ENCODE measurements at regions not wholly inside any gene's neighbourhood (a gene's known extent, or its start where the extent isn't known, plus 50 kb on each side); places are given as distances from the start of the nearest gene placed in this dataset.
A peak's percentile ranks its signal among the peaks of the same experiment; 100 is the strongest.

- no peak for ATAC-seq
- Mint-ChIP-seq H3K4me1 (ENCODE audit: low read depth) (no peaks in the 10 kb centered on the region), H3K4me3 (no peak overlapping the region), H3K36me3 (ENCODE audit: low read depth) (no peaks in the 10 kb centered on the region), H3K27me3 (peaks cover 3% of the 10 kb centered on the region), H3K9me3 (no peaks in the 10 kb centered on the region), H3K27ac (no peak overlapping the region)
- no peak for TF ChIP-seq CTCF (IDR thresholded peaks at IDR 0.05)
- POLR2A ChIA-PET, result no interaction called here
- no peak for DNase-seq
- intact Hi-C loops (cut with micrococcal nuclease), result loop anchor here (5.0 kb wide), 1 partner anchor 143 kb away; no protein-coding TSS in a partner anchor
- CTCF ChIA-PET, result interaction anchor here (0.7 to 4.5 kb wide), 11 partner anchors 11 to 596 kb away, joined by 3 to 21 read pairs (median 3); no protein-coding TSS in a partner anchor
Measured at GRCh38 chr6:56709650-56710049, 67.0 kb upstream of the DST start.

GRCh38 chr6:56708810-56709597 is 66.3 kb upstream of the DST start:
- POLR2A ChIA-PET, result no interaction called here
- peaks cover 3% of the 10 kb centered on the region for H3K27me3 Mint-ChIP-seq
- no peak overlapping the region for H3K27ac Mint-ChIP-seq
- peak; percentile 45 for TF ChIP-seq CTCF (IDR thresholded peaks at IDR 0.05)
- ATAC-seq (no peak), DNase-seq (no peak)
- intact Hi-C loops (cut with micrococcal nuclease), result loop anchor here (5.0 kb wide), 1 partner anchor 143 kb away; no protein-coding TSS in a partner anchor
- no peaks in the 10 kb centered on the region for H3K4me1 Mint-ChIP-seq (ENCODE audit: low read depth)
- no peaks in the 10 kb centered on the region for H3K36me3 Mint-ChIP-seq (ENCODE audit: low read depth)
- no peaks in the 10 kb centered on the region for H3K9me3 Mint-ChIP-seq
- CTCF ChIA-PET, result interaction anchor here (0.8 to 4.5 kb wide), 9 partner anchors 11 to 597 kb away, joined by 3 to 21 read pairs (median 3); no protein-coding TSS in a partner anchor
- no peak overlapping the region for H3K4me3 Mint-ChIP-seq

GRCh38 chr6:56706981-56707726 is 64.5 kb upstream of the DST start:
- DNase-seq (no peak), ATAC-seq (no peak)
- POLR2A ChIA-PET, result no interaction called here
- H3K4me3 Mint-ChIP-seq, result no peak overlapping the region
- no peaks in the 10 kb centered on the region for H3K36me3 Mint-ChIP-seq (ENCODE audit: low read depth)
- no peak overlapping the region for H3K27ac Mint-ChIP-seq
- H3K4me1 Mint-ChIP-seq (ENCODE audit: low read depth), result no peaks in the 10 kb centered on the region
- CTCF ChIA-PET, result interaction anchor here (1.0 to 4.5 kb wide), 2 partner anchors 9 to 144 kb away, joined by 3 to 21 read pairs; no protein-coding TSS in a partner anchor
- no peaks in the 10 kb centered on the region for H3K9me3 Mint-ChIP-seq
- peaks cover 2% of the 10 kb centered on the region for H3K27me3 Mint-ChIP-seq
- intact Hi-C loops (cut with micrococcal nuclease), result loop anchor here (5.0 kb wide), 1 partner anchor 145 kb away; no protein-coding TSS in a partner anchor
- TF ChIP-seq CTCF (IDR thresholded peaks at IDR 0.05), result no peak

- no peaks in the 10 kb centered on the region for H3K9me3 Mint-ChIP-seq
- peaks cover 1% of the 10 kb centered on the region for H3K27me3 Mint-ChIP-seq
- no peak for ATAC-seq
- ChIA-PET POLR2A (no interaction called here), CTCF (interaction anchor here (0.7 to 3.1 kb wide), 8 partner anchors 9 to 262 kb away, joined by 3 to 21 read pairs (median 4); partner anchors contain the start of gene DST)
- no peaks in the 10 kb centered on the region for H3K4me1 Mint-ChIP-seq (ENCODE audit: low read depth)
- intact Hi-C loops (cut with micrococcal nuclease), result loop anchor here (5.0 kb wide), 1 partner anchor 62 kb away; no protein-coding TSS in a partner anchor
- no peak for DNase-seq
- H3K4me3 Mint-ChIP-seq, result no peak overlapping the region
- H3K36me3 Mint-ChIP-seq (ENCODE audit: low read depth), result no peaks in the 10 kb centered on the region
- no peak overlapping the region for H3K27ac Mint-ChIP-seq
- TF ChIP-seq CTCF (IDR thresholded peaks at IDR 0.05), result peak; percentile 60
Measured at GRCh38 chr6:56699066-56699654, 56.5 kb upstream of the DST start.

Data from activated CD8-positive, alpha-beta T cell treated with anti-CD3 and anti-CD28 coated beads for 36 hours (primary cell).